HepG2 (cell line): ENCODE measurements at regions not wholly inside any gene's neighbourhood (a gene's known extent, or its start where the extent isn't known, plus 50 kb on each side); places are given as distances from the start of the nearest gene placed in this dataset.

Experiments used
- AGO2 ChIP-seq: fragments of 200-400 bp; formaldehyde crosslinking; optimal IDR thresholded peaks from 2 replicates; pipeline ENCODE3; 2017; ENCODE audit warnings: mild to moderate bottlenecking, low read depth, low read length, moderate library complexity
- CEBPB ChIP-seq: IDR thresholded peaks from 2 replicates; pipeline ENCODE4 v1.6.1; 2011; ENCODE audit warnings: low read depth, low read length, improper control_type of control experiment, borderline replicate concordance
- DR1 ChIP-seq: sonication (generic); formaldehyde crosslinking; IDR thresholded peaks from 2 replicates; pipeline ENCODE4 v1.8.0; 2021; ENCODE audit warnings: mild to moderate bottlenecking, missing genetic modification reagents, inconsistent platforms
- EP300 ChIP-seq, 3 experiments: sonication (generic) in 1 of 3; formaldehyde crosslinking in 1 of 3; IDR thresholded peaks; 2 replicates each; pipeline versions ENCODE4 v1.5.1 to v1.6.1; 2011 to 2020; ENCODE audit warnings: low read depth in 2 of 3, low read length in 2 of 3, borderline replicate concordance in 1 of 3, improper control_type of control experiment in 1 of 3, mild to moderate bottlenecking in 1 of 3, missing genetic modification reagents in 1 of 3, moderate library complexity in 1 of 3
- FOSL2 ChIP-seq: sonication (generic); formaldehyde crosslinking; IDR thresholded peaks from 2 replicates; pipeline ENCODE4 v1.4.0; 2020; ENCODE audit warnings: missing genetic modification reagents
- FOXP1 ChIP-seq, 2 experiments: fragments of 450-650 bp in 1 of 2; IDR thresholded peaks; 2 replicates each; pipeline ENCODE4 v1.6.1; 2017 to 2018; ENCODE audit warnings: antibody characterized with exemption in 1 of 2
- GTF3A ChIP-seq: sonication (generic); formaldehyde crosslinking; conservative IDR thresholded peaks from 2 replicates; pipeline ENCODE4 v1.4.0; 2020; ENCODE audit warnings: mild to moderate bottlenecking, missing genetic modification reagents
- TCF7 ChIP-seq: sonication (generic); IDR thresholded peaks from 2 replicates; pipeline ENCODE4 v1.6.1; 2016; ENCODE audit warnings: antibody characterized with exemption, low read depth
- ZNF121 ChIP-seq: sonication (generic); formaldehyde crosslinking; IDR thresholded peaks from 2 replicates; pipeline ENCODE4 v1.5.0; 2020; ENCODE audit warnings: mild to moderate bottlenecking, missing genetic modification reagents
- ZNF432 ChIP-seq: sonication (generic); formaldehyde crosslinking; IDR thresholded peaks from 2 replicates; pipeline ENCODE4 v1.5.0; 2020; ENCODE audit warnings: missing genetic modification reagents, mild to moderate bottlenecking, borderline replicate concordance
- ZNF589 ChIP-seq: sonication (generic); formaldehyde crosslinking; conservative IDR thresholded peaks from 2 replicates; pipeline ENCODE4 v1.8.0; 2022; ENCODE audit warnings: mild to moderate bottlenecking, moderate library complexity, missing genetic modification reagents
- ZNF607 ChIP-seq: sonication (generic); formaldehyde crosslinking; IDR thresholded peaks from 2 replicates; pipeline ENCODE4 v1.5.1; 2020; ENCODE audit warnings: missing genetic modification reagents, mild to moderate bottlenecking, borderline replicate concordance
- ZNF781 ChIP-seq: sonication (generic); formaldehyde crosslinking; IDR thresholded peaks from 2 replicates; pipeline ENCODE4 v1.5.1; 2020; ENCODE audit warnings: borderline replicate concordance, mild to moderate bottlenecking, missing genetic modification reagents; ENCODE audit errors: not compliant biosample characterization
- ZNF891 ChIP-seq: sonication (generic); formaldehyde crosslinking; IDR thresholded peaks from 2 replicates; pipeline ENCODE4 v1.5.0; 2020; ENCODE audit warnings: mild to moderate bottlenecking, missing genetic modification reagents
- TF ChIP-seq, protein P1 (sequence below): sonication (generic); formaldehyde crosslinking; IDR thresholded peaks from 2 replicates; pipeline ENCODE4 v1.8.0; 2022; ENCODE audit warnings: mild to moderate bottlenecking, missing genetic modification reagents; ENCODE audit not compliant: insufficient replicate concordance
- TF ChIP-seq, protein P2 (sequence below): sonication (generic); formaldehyde crosslinking; conservative IDR thresholded peaks from 2 replicates; pipeline ENCODE4 v1.8.0; 2022; ENCODE audit warnings: mild to moderate bottlenecking, moderate library complexity, missing genetic modification reagents
- TF ChIP-seq, protein P3 (sequence below): sonication (generic); formaldehyde crosslinking; IDR thresholded peaks from 2 replicates; pipeline ENCODE4 v1.8.0; 2022; ENCODE audit warnings: mild to moderate bottlenecking, missing genetic modification reagents
- TF ChIP-seq, protein P4 (sequence below): sonication (generic); formaldehyde crosslinking; IDR thresholded peaks from 2 replicates; pipeline ENCODE4 v1.9.0; 2021; ENCODE audit warnings: mild to moderate bottlenecking, missing genetic modification reagents

DNA sequence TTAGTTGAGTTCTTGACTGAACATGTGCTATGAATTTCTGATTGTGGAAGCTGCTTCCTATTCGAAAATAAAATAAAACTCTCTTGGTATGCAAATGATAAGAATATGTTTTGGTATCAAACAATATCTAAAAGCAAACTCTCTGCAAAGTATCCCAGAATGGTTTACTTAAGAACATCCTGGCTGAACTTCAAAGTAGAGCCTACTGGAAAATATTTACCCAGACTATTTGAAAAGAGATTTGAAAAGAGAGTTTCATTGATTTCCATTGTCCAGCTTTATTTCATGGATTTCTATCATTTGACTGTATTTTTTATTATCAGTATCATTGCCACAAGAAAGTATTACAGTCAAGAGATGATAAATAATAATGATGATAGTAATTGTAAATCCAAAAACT is 171.1 kb upstream of the SLC7A11 start (continued):
- no peak for TF ChIP-seq ZNF607 (CRISPR knock-in tag)
- TF ChIP-seq ZNF891 (CRISPR knock-in tag): no peak
- no peak for TF ChIP-seq ZNF781 (CRISPR knock-in tag)
- TF ChIP-seq, protein P1, sequence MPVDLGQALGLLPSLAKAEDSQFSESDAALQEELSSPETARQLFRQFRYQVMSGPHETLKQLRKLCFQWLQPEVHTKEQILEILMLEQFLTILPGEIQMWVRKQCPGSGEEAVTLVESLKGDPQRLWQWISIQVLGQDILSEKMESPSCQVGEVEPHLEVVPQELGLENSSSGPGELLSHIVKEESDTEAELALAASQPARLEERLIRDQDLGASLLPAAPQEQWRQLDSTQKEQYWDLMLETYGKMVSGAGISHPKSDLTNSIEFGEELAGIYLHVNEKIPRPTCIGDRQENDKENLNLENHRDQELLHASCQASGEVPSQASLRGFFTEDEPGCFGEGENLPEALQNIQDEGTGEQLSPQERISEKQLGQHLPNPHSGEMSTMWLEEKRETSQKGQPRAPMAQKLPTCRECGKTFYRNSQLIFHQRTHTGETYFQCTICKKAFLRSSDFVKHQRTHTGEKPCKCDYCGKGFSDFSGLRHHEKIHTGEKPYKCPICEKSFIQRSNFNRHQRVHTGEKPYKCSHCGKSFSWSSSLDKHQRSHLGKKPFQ (CRISPR knock-in tag): no peak
- TF ChIP-seq CEBPB: no peak
- TF ChIP-seq, protein P2, sequence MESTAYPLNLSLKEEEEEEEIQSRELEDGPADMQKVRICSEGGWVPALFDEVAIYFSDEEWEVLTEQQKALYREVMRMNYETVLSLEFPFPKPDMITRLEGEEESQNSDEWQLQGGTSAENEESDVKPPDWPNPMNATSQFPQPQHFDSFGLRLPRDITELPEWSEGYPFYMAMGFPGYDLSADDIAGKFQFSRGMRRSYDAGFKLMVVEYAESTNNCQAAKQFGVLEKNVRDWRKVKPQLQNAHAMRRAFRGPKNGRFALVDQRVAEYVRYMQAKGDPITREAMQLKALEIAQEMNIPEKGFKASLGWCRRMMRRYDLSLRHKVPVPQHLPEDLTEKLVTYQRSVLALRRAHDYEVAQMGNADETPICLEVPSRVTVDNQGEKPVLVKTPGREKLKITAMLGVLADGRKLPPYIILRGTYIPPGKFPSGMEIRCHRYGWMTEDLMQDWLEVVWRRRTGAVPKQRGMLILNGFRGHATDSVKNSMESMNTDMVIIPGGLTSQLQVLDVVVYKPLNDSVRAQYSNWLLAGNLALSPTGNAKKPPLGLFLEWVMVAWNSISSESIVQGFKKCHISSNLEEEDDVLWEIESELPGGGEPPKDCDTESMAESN: no peak
- peak in 1 of 2 experiments; percentile 61; a peak in 1 of 4 replicates for TF ChIP-seq EP300 (IDR thresholded peaks at IDR 0.05; ENCODE audit: low read depth in 2 of 2, low read length in 2 of 2)
- no peak for TF ChIP-seq EP300 (CRISPR knock-in tag; IDR thresholded peaks at IDR 0.05; ENCODE audit: borderline replicate concordance)
- no peak for TF ChIP-seq FOXP1 (IDR thresholded peaks at IDR 0.05)
- TF ChIP-seq FOXP1 (CRISPR knock-in tag; IDR thresholded peaks at IDR 0.05): peak; percentile 59; the same call in 1 of the 2 replicates
- no peak for TF ChIP-seq ZNF589 (CRISPR knock-in tag)
- no peak for TF ChIP-seq FOSL2 (CRISPR knock-in tag)
- TF ChIP-seq, protein P3, sequence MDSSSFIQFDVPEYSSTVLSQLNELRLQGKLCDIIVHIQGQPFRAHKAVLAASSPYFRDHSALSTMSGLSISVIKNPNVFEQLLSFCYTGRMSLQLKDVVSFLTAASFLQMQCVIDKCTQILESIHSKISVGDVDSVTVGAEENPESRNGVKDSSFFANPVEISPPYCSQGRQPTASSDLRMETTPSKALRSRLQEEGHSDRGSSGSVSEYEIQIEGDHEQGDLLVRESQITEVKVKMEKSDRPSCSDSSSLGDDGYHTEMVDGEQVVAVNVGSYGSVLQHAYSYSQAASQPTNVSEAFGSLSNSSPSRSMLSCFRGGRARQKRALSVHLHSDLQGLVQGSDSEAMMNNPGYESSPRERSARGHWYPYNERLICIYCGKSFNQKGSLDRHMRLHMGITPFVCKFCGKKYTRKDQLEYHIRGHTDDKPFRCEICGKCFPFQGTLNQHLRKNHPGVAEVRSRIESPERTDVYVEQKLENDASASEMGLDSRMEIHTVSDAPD: no peak
- TF ChIP-seq, protein P4, sequence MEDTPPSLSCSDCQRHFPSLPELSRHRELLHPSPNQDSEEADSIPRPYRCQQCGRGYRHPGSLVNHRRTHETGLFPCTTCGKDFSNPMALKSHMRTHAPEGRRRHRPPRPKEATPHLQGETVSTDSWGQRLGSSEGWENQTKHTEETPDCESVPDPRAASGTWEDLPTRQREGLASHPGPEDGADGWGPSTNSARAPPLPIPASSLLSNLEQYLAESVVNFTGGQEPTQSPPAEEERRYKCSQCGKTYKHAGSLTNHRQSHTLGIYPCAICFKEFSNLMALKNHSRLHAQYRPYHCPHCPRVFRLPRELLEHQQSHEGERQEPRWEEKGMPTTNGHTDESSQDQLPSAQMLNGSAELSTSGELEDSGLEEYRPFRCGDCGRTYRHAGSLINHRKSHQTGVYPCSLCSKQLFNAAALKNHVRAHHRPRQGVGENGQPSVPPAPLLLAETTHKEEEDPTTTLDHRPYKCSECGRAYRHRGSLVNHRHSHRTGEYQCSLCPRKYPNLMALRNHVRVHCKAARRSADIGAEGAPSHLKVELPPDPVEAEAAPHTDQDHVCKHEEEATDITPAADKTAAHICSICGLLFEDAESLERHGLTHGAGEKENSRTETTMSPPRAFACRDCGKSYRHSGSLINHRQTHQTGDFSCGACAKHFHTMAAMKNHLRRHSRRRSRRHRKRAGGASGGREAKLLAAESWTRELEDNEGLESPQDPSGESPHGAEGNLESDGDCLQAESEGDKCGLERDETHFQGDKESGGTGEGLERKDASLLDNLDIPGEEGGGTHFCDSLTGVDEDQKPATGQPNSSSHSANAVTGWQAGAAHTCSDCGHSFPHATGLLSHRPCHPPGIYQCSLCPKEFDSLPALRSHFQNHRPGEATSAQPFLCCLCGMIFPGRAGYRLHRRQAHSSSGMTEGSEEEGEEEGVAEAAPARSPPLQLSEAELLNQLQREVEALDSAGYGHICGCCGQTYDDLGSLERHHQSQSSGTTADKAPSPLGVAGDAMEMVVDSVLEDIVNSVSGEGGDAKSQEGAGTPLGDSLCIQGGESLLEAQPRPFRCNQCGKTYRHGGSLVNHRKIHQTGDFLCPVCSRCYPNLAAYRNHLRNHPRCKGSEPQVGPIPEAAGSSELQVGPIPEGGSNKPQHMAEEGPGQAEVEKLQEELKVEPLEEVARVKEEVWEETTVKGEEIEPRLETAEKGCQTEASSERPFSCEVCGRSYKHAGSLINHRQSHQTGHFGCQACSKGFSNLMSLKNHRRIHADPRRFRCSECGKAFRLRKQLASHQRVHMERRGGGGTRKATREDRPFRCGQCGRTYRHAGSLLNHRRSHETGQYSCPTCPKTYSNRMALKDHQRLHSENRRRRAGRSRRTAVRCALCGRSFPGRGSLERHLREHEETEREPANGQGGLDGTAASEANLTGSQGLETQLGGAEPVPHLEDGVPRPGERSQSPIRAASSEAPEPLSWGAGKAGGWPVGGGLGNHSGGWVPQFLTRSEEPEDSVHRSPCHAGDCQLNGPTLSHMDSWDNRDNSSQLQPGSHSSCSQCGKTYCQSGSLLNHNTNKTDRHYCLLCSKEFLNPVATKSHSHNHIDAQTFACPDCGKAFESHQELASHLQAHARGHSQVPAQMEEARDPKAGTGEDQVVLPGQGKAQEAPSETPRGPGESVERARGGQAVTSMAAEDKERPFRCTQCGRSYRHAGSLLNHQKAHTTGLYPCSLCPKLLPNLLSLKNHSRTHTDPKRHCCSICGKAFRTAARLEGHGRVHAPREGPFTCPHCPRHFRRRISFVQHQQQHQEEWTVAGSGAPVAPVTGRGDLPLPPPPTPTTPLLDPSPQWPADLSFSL (CRISPR knock-in tag): no peak
- no peak for TF ChIP-seq GTF3A (CRISPR knock-in tag)
- TF ChIP-seq AGO2: no peak
- TF ChIP-seq TCF7: peak; percentile 76; the same call in 1 of the 2 replicates
- no peak for TF ChIP-seq ZNF432 (CRISPR knock-in tag)
- no peak for TF ChIP-seq DR1 (CRISPR knock-in tag)
- no peak for TF ChIP-seq ZNF121 (CRISPR knock-in tag)
